ENCODE measurements at regions not wholly inside any gene's neighbourhood (a gene's known extent, or its start where the extent isn't known, plus 50 kb on each side); places are given as distances from the start of the nearest gene placed in this dataset.

- Histone ChIP-seq H3K4me1 (no peaks in the 10 kb centered on the region), H3K9me3 (no peaks in the 10 kb centered on the region), H3K36me3 (no peaks in the 10 kb centered on the region), H3K27ac (no peak overlapping the region), H3K27me3 (ENCODE audit: low read depth) (no peaks in the 10 kb centered on the region), H3K4me3 (no peak overlapping the region)
- DNase-seq, result no peak
- intact Hi-C loops (cut with DNase I), result no loop called here
- no peak for TF ChIP-seq CTCF (IDR thresholded peaks at IDR 0.05)
- no peak for ATAC-seq
Observed at GRCh38 chrX:104427073-104427472, 138.9 kb upstream of the IL1RAPL2 start.

GRCh38 chrX:104420907-104421306, 145.1 kb upstream of the IL1RAPL2 start:
- no peaks in the 10 kb centered on the region for H3K4me1 ChIP-seq
- intact Hi-C loops (cut with DNase I), result no loop called here
- H3K36me3 ChIP-seq, result no peaks in the 10 kb centered on the region
- H3K4me3 ChIP-seq, result no peak overlapping the region
- no peak for TF ChIP-seq CTCF (IDR thresholded peaks at IDR 0.05)
- no peaks in the 10 kb centered on the region for H3K9me3 ChIP-seq
- no peak for DNase-seq
- no peak for ATAC-seq
- H3K27ac ChIP-seq, result no peak overlapping the region
- no peaks in the 10 kb centered on the region for H3K27me3 ChIP-seq (ENCODE audit: low read depth)

- no peaks in the 10 kb centered on the region for H3K4me1 ChIP-seq
- no peak for TF ChIP-seq CTCF (IDR thresholded peaks at IDR 0.05)
- no peaks in the 10 kb centered on the region for H3K27me3 ChIP-seq (ENCODE audit: low read depth)
- H3K4me3 ChIP-seq, result no peak overlapping the region
- H3K9me3 ChIP-seq, result no peaks in the 10 kb centered on the region
- DNase-seq (no peak), ATAC-seq (no peak)
- H3K27ac ChIP-seq, result no peak overlapping the region
- no peaks in the 10 kb centered on the region for H3K36me3 ChIP-seq
- intact Hi-C loops (cut with DNase I), result no loop called here
Observed at GRCh38 chrX:104419926-104420325, 146.1 kb upstream of the IL1RAPL2 start.

- ATAC-seq (no peak), DNase-seq (no peak)
- H3K9me3 ChIP-seq, result no peaks in the 10 kb centered on the region
- H3K27me3 ChIP-seq (ENCODE audit: low read depth), result no peaks in the 10 kb centered on the region
- H3K27ac ChIP-seq, result no peak overlapping the region
- intact Hi-C loops (cut with DNase I), result no loop called here
- H3K4me1 ChIP-seq, result no peaks in the 10 kb centered on the region
- no peak for TF ChIP-seq CTCF (IDR thresholded peaks at IDR 0.05)
- no peak overlapping the region for H3K4me3 ChIP-seq
- H3K36me3 ChIP-seq, result no peaks in the 10 kb centered on the region
Observed at GRCh38 chrX:104419211-104419610, 146.8 kb upstream of the IL1RAPL2 start.

DNA sequence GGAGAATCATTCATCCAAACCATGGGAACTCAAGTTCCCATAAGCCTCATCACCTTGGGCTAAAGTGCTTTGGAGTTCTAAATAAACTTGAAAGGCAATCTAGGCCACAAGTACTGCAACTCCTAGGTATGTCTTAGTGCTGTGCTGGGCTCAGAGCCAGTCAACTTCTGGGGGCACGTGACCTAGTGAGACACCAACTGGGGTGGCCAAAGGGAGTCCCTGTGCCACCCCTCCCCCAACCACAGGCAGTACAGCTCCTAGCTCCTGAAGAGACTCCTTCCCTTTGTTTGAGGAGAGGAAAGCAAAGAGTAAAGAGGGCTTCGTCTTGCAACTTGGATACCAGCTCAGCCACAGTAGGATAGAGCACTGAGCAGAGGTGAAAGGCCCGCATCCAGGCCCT, 154.2 kb upstream of the IL1RAPL2 start:
- TF ChIP-seq CTCF (IDR thresholded peaks at IDR 0.05), result no peak
- peak in 1 of 2 donors; percentile 45 for ATAC-seq
- DNase-seq, result peak; percentile 44
- Histone ChIP-seq H3K27me3 (ENCODE audit: low read depth) (no peaks in the 10 kb centered on the region), H3K9me3 (no peaks in the 10 kb centered on the region), H3K27ac (no peak overlapping the region), H3K4me1 (no peaks in the 10 kb centered on the region), H3K36me3 (no peaks in the 10 kb centered on the region), H3K4me3 (no peak overlapping the region)
- intact Hi-C loops (cut with DNase I), result no loop called here

DNA sequence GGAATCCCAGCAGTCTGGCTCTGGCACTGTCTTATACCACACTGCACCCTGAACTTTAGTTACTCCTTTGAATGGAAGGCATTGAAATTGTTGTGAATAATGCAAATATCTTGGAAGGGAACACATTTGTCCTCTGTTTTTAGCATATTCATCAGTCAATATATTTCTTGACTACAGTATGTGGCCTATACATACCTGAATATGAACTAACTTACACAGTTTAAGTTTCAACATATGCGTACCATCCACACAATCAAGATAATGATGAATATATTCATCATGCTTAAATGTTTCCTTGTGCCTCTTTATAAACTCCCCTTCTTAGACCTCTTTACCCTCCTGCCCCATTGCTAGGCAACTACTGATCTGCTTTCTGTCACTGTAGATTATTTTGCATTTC, 145.7 kb upstream of the ESX1 start:
- DNase-seq (no peak), ATAC-seq (no peak)
- Histone ChIP-seq H3K4me1 (no peaks in the 10 kb centered on the region), H3K9me3 (no peaks in the 10 kb centered on the region), H3K27ac (no peak overlapping the region), H3K4me3 (no peak overlapping the region), H3K27me3 (ENCODE audit: low read depth) (no peaks in the 10 kb centered on the region), H3K36me3 (no peaks in the 10 kb centered on the region)
- intact Hi-C loops (cut with DNase I), result no loop called here
- TF ChIP-seq CTCF (IDR thresholded peaks at IDR 0.05), result no peak
